ENCODE measurements at regions not wholly inside any gene's neighbourhood (a gene's known extent, or its start where the extent isn't known, plus 50 kb on each side); places are given as distances from the start of the nearest gene placed in this dataset.

DNA sequence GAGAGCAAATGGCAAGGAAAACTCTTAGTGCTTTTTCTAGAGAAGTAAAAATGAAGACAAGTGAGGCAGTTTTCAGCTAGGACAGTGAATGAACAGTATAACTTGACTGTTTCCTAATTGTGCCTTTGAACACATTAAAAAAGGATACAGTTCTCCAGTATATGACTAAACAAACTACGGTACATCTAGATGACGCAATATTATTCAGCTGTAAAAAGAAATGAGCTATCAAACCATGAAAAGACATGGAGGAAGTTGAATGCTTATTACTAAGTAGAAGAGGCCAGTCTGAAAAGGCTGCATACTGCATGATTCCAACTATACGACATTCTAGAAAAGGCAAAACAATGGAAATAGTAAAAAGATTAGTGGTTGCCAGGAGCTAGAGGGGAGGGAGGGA, 206.3 kb downstream of the SIPA1L2 start:
- no peak for DNase-seq
- Histone ChIP-seq H3K4me3 (ENCODE audit: low read length) (no peak overlapping the region), H2AFZ (ENCODE audit: low read length) (no peak overlapping the region), H3K9me3 (replicated peaks; ENCODE audit: insufficient read depth, low read length) (no peaks in the 10 kb centered on the region), H4K20me1 (ENCODE audit: insufficient read depth, low read length) (no peaks in the 10 kb centered on the region), H3K9me2 (replicated peaks; ENCODE audit: insufficient read depth, low read length) (no peaks in the 10 kb centered on the region), H3K27ac (ENCODE audit: low read length) (no peak overlapping the region), H3K4me2 (ENCODE audit: low read depth, low read length) (no peak overlapping the region), H3F3A (ENCODE audit: insufficient read depth, low read length) (no peaks in the 10 kb centered on the region), H3K9ac (ENCODE audit: low read length) (no peak overlapping the region), H3K36me3 (replicated peaks; ENCODE audit: insufficient read depth, low read length) (no peaks in the 10 kb centered on the region), H3K27me3 (replicated peaks; ENCODE audit: insufficient read depth, low read length) (no peaks in the 10 kb centered on the region), H3K79me2 (ENCODE audit: low read length) (no peaks in the 10 kb centered on the region), H3K4me1 (ENCODE audit: low read length) (no peaks in the 10 kb centered on the region)
- no peak for TF ChIP-seq EZH2phosphoT487 (IDR thresholded peaks at IDR 0.05; ENCODE audit: low read length)
- TF ChIP-seq, protein P1, sequence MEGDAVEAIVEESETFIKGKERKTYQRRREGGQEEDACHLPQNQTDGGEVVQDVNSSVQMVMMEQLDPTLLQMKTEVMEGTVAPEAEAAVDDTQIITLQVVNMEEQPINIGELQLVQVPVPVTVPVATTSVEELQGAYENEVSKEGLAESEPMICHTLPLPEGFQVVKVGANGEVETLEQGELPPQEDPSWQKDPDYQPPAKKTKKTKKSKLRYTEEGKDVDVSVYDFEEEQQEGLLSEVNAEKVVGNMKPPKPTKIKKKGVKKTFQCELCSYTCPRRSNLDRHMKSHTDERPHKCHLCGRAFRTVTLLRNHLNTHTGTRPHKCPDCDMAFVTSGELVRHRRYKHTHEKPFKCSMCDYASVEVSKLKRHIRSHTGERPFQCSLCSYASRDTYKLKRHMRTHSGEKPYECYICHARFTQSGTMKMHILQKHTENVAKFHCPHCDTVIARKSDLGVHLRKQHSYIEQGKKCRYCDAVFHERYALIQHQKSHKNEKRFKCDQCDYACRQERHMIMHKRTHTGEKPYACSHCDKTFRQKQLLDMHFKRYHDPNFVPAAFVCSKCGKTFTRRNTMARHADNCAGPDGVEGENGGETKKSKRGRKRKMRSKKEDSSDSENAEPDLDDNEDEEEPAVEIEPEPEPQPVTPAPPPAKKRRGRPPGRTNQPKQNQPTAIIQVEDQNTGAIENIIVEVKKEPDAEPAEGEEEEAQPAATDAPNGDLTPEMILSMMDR (IDR thresholded peaks at IDR 0.05; ENCODE audit: low read length): no peak
- TF ChIP-seq EZH2 (optimal IDR thresholded peaks at IDR 0.05; ENCODE audit: low read depth, low read length): no peak

DNA sequence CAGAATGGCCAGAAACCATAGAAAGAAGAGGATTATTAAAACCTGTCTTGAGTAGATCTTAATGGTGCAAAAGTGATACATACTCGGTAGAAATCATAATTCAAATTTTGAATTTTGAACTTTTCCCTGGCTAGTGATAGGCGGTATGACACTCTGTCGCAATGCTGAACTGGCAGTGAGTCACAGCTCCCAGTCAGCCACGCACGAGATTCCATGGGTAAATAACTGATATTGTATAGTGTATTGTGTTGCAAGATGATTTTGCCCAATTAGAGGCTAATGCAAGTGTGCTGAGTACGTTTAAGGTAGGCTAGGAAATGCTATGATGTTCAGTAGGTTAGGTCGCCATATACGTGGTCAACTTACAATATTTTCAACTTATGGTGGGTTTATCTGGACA, 207.0 kb downstream of the SIPA1L2 start:
- Histone ChIP-seq H3K9ac (ENCODE audit: low read length) (no peak overlapping the region), H3K27ac (ENCODE audit: low read length) (no peak overlapping the region), H3K9me3 (replicated peaks; ENCODE audit: insufficient read depth, low read length) (no peaks in the 10 kb centered on the region), H2AFZ (ENCODE audit: low read length) (no peak overlapping the region), H3F3A (ENCODE audit: insufficient read depth, low read length) (no peaks in the 10 kb centered on the region), H3K9me2 (replicated peaks; ENCODE audit: insufficient read depth, low read length) (no peaks in the 10 kb centered on the region), H4K20me1 (ENCODE audit: insufficient read depth, low read length) (no peaks in the 10 kb centered on the region), H3K36me3 (replicated peaks; ENCODE audit: insufficient read depth, low read length) (no peaks in the 10 kb centered on the region), H3K27me3 (replicated peaks; ENCODE audit: insufficient read depth, low read length) (no peaks in the 10 kb centered on the region), H3K4me3 (ENCODE audit: low read length) (no peak overlapping the region), H3K79me2 (ENCODE audit: low read length) (no peaks in the 10 kb centered on the region), H3K4me2 (ENCODE audit: low read depth, low read length) (no peak overlapping the region), H3K4me1 (ENCODE audit: low read length) (no peaks in the 10 kb centered on the region)
- no peak for TF ChIP-seq EZH2phosphoT487 (IDR thresholded peaks at IDR 0.05; ENCODE audit: low read length)
- TF ChIP-seq, protein P1 (IDR thresholded peaks at IDR 0.05; ENCODE audit: low read length): no peak
- TF ChIP-seq EZH2 (optimal IDR thresholded peaks at IDR 0.05; ENCODE audit: low read depth, low read length): no peak
- DNase-seq: no peak

DNA sequence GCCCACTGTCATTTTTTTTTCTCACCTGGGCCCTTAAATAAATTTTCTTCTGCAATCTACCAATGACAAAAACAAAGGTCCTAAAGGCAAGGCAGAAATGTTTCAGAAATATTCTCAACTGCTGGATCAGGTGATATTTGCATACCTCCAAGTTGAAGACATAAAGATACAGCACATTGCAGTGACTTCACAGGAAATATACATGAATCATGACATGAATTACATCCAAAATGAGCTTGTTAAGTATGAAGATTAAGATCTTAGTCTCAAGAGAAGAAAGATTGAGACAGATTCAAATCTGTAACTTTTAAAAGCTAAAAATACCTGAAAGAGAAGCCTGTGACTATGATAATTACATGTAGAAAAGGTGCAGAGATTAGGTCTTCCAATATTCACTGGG, 207.8 kb downstream of the SIPA1L2 start:
- H3K9ac ChIP-seq (ENCODE audit: low read length): no peak overlapping the region
- H2AFZ ChIP-seq (ENCODE audit: low read length): no peak overlapping the region
- no peak for TF ChIP-seq EZH2phosphoT487 (IDR thresholded peaks at IDR 0.05; ENCODE audit: low read length)
- TF ChIP-seq, protein P1 (IDR thresholded peaks at IDR 0.05; ENCODE audit: low read length): no peak
- no peak for TF ChIP-seq EZH2 (optimal IDR thresholded peaks at IDR 0.05; ENCODE audit: low read depth, low read length)
- no peak for DNase-seq
- no peaks in the 10 kb centered on the region for H3K36me3 ChIP-seq (replicated peaks; ENCODE audit: insufficient read depth, low read length)
- H3K4me1 ChIP-seq (ENCODE audit: low read length): no peaks in the 10 kb centered on the region
- no peaks in the 10 kb centered on the region for H3K9me3 ChIP-seq (replicated peaks; ENCODE audit: insufficient read depth, low read length)
- H3K27me3 ChIP-seq (replicated peaks; ENCODE audit: insufficient read depth, low read length): no peaks in the 10 kb centered on the region
- no peaks in the 10 kb centered on the region for H4K20me1 ChIP-seq (ENCODE audit: insufficient read depth, low read length)
- no peaks in the 10 kb centered on the region for H3F3A ChIP-seq (ENCODE audit: insufficient read depth, low read length)
- H3K79me2 ChIP-seq (ENCODE audit: low read length): no peaks in the 10 kb centered on the region
- 0 out of 2 replicates have a peak overlapping the region, but pooled peaks have one; percentile 1 for H3K27ac ChIP-seq (ENCODE audit: low read length)
- no peak overlapping the region for H3K4me3 ChIP-seq (ENCODE audit: low read length)
- no peak overlapping the region for H3K4me2 ChIP-seq (ENCODE audit: low read depth, low read length)
- no peaks in the 10 kb centered on the region for H3K9me2 ChIP-seq (replicated peaks; ENCODE audit: insufficient read depth, low read length)
